RPMI8226 (cell line): ENCODE measurements at regions not wholly inside any gene's neighbourhood (a gene's known extent, or its start where the extent isn't known, plus 50 kb on each side); places are given as distances from the start of the nearest gene placed in this dataset.
"Not testable (repeated sequence)": the region's sequence is repeated elsewhere in the genome, so short reads cannot be mapped to it uniquely, and the experiment has no call there.

ENCODE experiments used
- DNase-seq: peaks from one replicate; pipeline ENCODE4 v3.0.0-alpha.2; 2015

- no peak for DNase-seq
Measured at GRCh38 chr3:177833332-177833731, 636.0 kb upstream of the TBL1XR1 start.

- DNase-seq, result no peak
Measured at GRCh38 chr3:177835008-177835407, 637.7 kb upstream of the TBL1XR1 start.

GRCh38 chr3:177835917-177836316, 638.6 kb upstream of the TBL1XR1 start:
- DNase-seq, result no peak

- DNase-seq, result no peak
Measured at GRCh38 chr3:177836671-177837070, 639.4 kb upstream of the TBL1XR1 start.

GRCh38 chr3:177837951-177838655, 640.8 kb upstream of the TBL1XR1 start:
- no peak for DNase-seq

- no peak for DNase-seq
Measured at GRCh38 chr3:177838766-177839350, 641.6 kb upstream of the TBL1XR1 start.

GRCh38 chr3:177842302-177842701, 645.0 kb upstream of the TBL1XR1 start:
- DNase-seq, result no peak

- DNase-seq, result no peak
Measured at GRCh38 chr3:177842743-177843734, 645.8 kb upstream of the TBL1XR1 start.

- DNase-seq, result no peak
Measured at GRCh38 chr3:177852001-177852807, 654.9 kb upstream of the TBL1XR1 start.

GRCh38 chr3:177855021-177855420, 657.7 kb upstream of the TBL1XR1 start:
- DNase-seq, result no peak

- DNase-seq, result no peak
Measured at GRCh38 chr3:177860184-177860583, 662.9 kb upstream of the TBL1XR1 start.

- DNase-seq, result no peak
Measured at GRCh38 chr3:177862962-177863491, 665.7 kb upstream of the TBL1XR1 start.

GRCh38 chr3:177871267-177871666, 665.0 kb upstream of the KCNMB2 start:
- DNase-seq, result not testable (repeated sequence)

- no peak for DNase-seq
Measured at GRCh38 chr3:177878192-177878591, 658.0 kb upstream of the KCNMB2 start.

- DNase-seq, result no peak
Measured at GRCh38 chr3:177878957-177879356, 657.3 kb upstream of the KCNMB2 start.

- no peak for DNase-seq
Measured at GRCh38 chr3:177881351-177881750, 654.9 kb upstream of the KCNMB2 start.

GRCh38 chr3:177882124-177882648, 654.0 kb upstream of the KCNMB2 start:
- no peak for DNase-seq

- no peak for DNase-seq
Measured at GRCh38 chr3:177883091-177883490, 653.1 kb upstream of the KCNMB2 start.

GRCh38 chr3:177883957-177884356, 652.3 kb upstream of the KCNMB2 start:
- DNase-seq, result no peak

- DNase-seq, result no peak
Measured at GRCh38 chr3:177885063-177885462, 651.2 kb upstream of the KCNMB2 start.

GRCh38 chr3:177886501-177886900, 649.7 kb upstream of the KCNMB2 start:
- no peak for DNase-seq

- DNase-seq, result no peak
Measured at GRCh38 chr3:177887475-177887874, 648.8 kb upstream of the KCNMB2 start.
